DOHH2 (cell line): ENCODE measurements at regions not wholly inside any gene's neighbourhood (a gene's known extent, or its start where the extent isn't known, plus 50 kb on each side); places are given as distances from the start of the nearest gene placed in this dataset.

ENCODE experiments used
- CTCF ChIP-seq: fragments of 200-600 bp; sonication (generic); IDR thresholded peaks from one replicate; pipeline ENCODE4 v1.5.1; 2014; ENCODE audit warnings: antibody characterized with exemption, mild to moderate bottlenecking, low read depth, low read length; ENCODE audit not compliant: poor library complexity, severe bottlenecking
- EZH2phosphoT487 ChIP-seq: fragments of 200-600 bp; sonication (generic); IDR thresholded peaks from 2 replicates; pipeline ENCODE4 v1.6.1; 2017; ENCODE audit warnings: borderline replicate concordance, mild to moderate bottlenecking, antibody characterized with exemption, low read length, moderate library complexity, mixed read lengths

- TF ChIP-seq CTCF = no peak
- no peak for TF ChIP-seq EZH2phosphoT487
Observed at GRCh38 chr9:89666364-89666763, 61.6 kb downstream of the GADD45G start.
